GM21786 (cell line): ENCODE measurements at regions not wholly inside any gene's neighbourhood (a gene's known extent, or its start where the extent isn't known, plus 50 kb on each side); places are given as distances from the start of the nearest gene placed in this dataset.
"Not testable (repeated sequence)": the region's sequence is repeated elsewhere in the genome, so short reads cannot be mapped to it uniquely, and the experiment has no call there.

Experiments
- ATAC-seq: cut with Tn5 transposase; IDR thresholded peaks from one replicate; pipeline ENCODE4 v1.9.1; 2021; ENCODE audit not compliant: unreplicated experiment

- ATAC-seq, result no peak
Observed at GRCh38 chr3:70657454-70657853, 345.0 kb upstream of the MDFIC2 start.

- no peak for ATAC-seq
Observed at GRCh38 chr3:70647823-70648222, 335.4 kb upstream of the MDFIC2 start.

- no peak for ATAC-seq
Observed at GRCh38 chr3:70647094-70647493, 334.7 kb upstream of the MDFIC2 start.

- no peak for ATAC-seq
Observed at GRCh38 chr3:70646635-70647034, 334.2 kb upstream of the MDFIC2 start.

- ATAC-seq, result no peak
Observed at GRCh38 chr3:70640481-70640880, 328.0 kb upstream of the MDFIC2 start.

GRCh38 chr3:70635301-70635700, 322.9 kb upstream of the MDFIC2 start:
- no peak for ATAC-seq

- ATAC-seq, result no peak
Observed at GRCh38 chr3:70631716-70632307, 319.4 kb upstream of the MDFIC2 start.

GRCh38 chr3:70621451-70621850, 309.0 kb upstream of the MDFIC2 start:
- no peak for ATAC-seq

- ATAC-seq, result no peak
Observed at GRCh38 chr3:70620956-70621355, 308.5 kb upstream of the MDFIC2 start.

GRCh38 chr3:70620367-70620766, 307.9 kb upstream of the MDFIC2 start:
- no peak for ATAC-seq

- ATAC-seq, result no peak
Observed at GRCh38 chr3:70618151-70618550, 305.7 kb upstream of the MDFIC2 start.

GRCh38 chr3:70617349-70617748, 304.9 kb upstream of the MDFIC2 start:
- ATAC-seq, result not testable (repeated sequence)

GRCh38 chr3:70615286-70615685, 302.8 kb upstream of the MDFIC2 start:
- no peak for ATAC-seq

- ATAC-seq, result no peak
Observed at GRCh38 chr3:70614111-70614510, 301.7 kb upstream of the MDFIC2 start.

GRCh38 chr3:70612920-70613319, 300.5 kb upstream of the MDFIC2 start:
- ATAC-seq, result no peak

- ATAC-seq, result not testable (repeated sequence)
Observed at GRCh38 chr3:70611667-70612277, 299.3 kb upstream of the MDFIC2 start.

- ATAC-seq, result no peak
Observed at GRCh38 chr3:70608434-70608833, 296.0 kb upstream of the MDFIC2 start.

GRCh38 chr3:70607469-70607868, 295.0 kb upstream of the MDFIC2 start:
- no peak for ATAC-seq

GRCh38 chr3:70606018-70606417, 293.6 kb upstream of the MDFIC2 start:
- ATAC-seq, result no peak

- no peak for ATAC-seq
Observed at GRCh38 chr3:70603103-70603502, 290.7 kb upstream of the MDFIC2 start.

GRCh38 chr3:70597312-70597711, 284.9 kb upstream of the MDFIC2 start:
- no peak for ATAC-seq

- ATAC-seq, result no peak
Observed at GRCh38 chr3:70583682-70584081, 271.2 kb upstream of the MDFIC2 start.

- ATAC-seq, result no peak
Observed at GRCh38 chr3:70582803-70583202, 270.4 kb upstream of the MDFIC2 start.
